ENCODE measurements at regions not wholly inside any gene's neighbourhood (a gene's known extent, or its start where the extent isn't known, plus 50 kb on each side); places are given as distances from the start of the nearest gene placed in this dataset.

GRCh38 chr16:82562183-82562683 is 64.5 kb upstream of the CDH13 start (continued):
- TF ChIP-seq CHD7 (IDR thresholded peaks at IDR 0.05; ENCODE audit: insufficient replicate concordance, low read length) (no peak), POLR2A (IDR thresholded peaks at IDR 0.05; ENCODE audit: control extremely low read depth in 1 of 2, low read depth in 2 of 2, low read length in 2 of 2) (no peak), GABPA (IDR thresholded peaks at IDR 0.05; ENCODE audit: borderline replicate concordance, insufficient read depth, low read length) (no peak), BCL11A (IDR thresholded peaks at IDR 0.05; ENCODE audit: low read depth in 2 of 2, low read length in 2 of 2) (no peak), SIRT6 (IDR thresholded peaks at IDR 0.05; ENCODE audit: low read length) (no peak), GTF2F1 (IDR thresholded peaks at IDR 0.05; ENCODE audit: borderline replicate concordance, low read depth, low read length) (no peak)

Measured in H1 (cell line).